GM18907 (cell line): ENCODE measurements at regions not wholly inside any gene's neighbourhood (a gene's known extent, or its start where the extent isn't known, plus 50 kb on each side); places are given as distances from the start of the nearest gene placed in this dataset.

Experiments
- ATAC-seq: cut with Tn5 transposase; IDR thresholded peaks from one replicate; pipeline ENCODE4 v1.9.1; 2021; ENCODE audit warnings: mild to moderate bottlenecking, moderate library complexity; ENCODE audit not compliant: unreplicated experiment

GRCh38 chr7:52897713-52898112 lies 137.7 kb upstream of the POM121L12 start:
- ATAC-seq: no peak

GRCh38 chr7:52897288-52897687 lies 138.1 kb upstream of the POM121L12 start:
- ATAC-seq: no peak

GRCh38 chr7:52877240-52877639 lies 158.2 kb upstream of the POM121L12 start:
- no peak for ATAC-seq

GRCh38 chr7:52876402-52876801 lies 159.0 kb upstream of the POM121L12 start:
- ATAC-seq: no peak

GRCh38 chr7:52863652-52864051 lies 171.8 kb upstream of the POM121L12 start:
- no peak for ATAC-seq

GRCh38 chr7:52862321-52862720 lies 173.1 kb upstream of the POM121L12 start:
- no peak for ATAC-seq

GRCh38 chr7:52857367-52857766 lies 178.1 kb upstream of the POM121L12 start:
- ATAC-seq: no peak

GRCh38 chr7:52854681-52855080 lies 180.8 kb upstream of the POM121L12 start:
- no peak for ATAC-seq

GRCh38 chr7:52851547-52851946 lies 183.9 kb upstream of the POM121L12 start:
- no peak for ATAC-seq

- ATAC-seq: no peak
Measured at GRCh38 chr7:52843436-52843835, 192.0 kb upstream of the POM121L12 start.

GRCh38 chr7:52842202-52842900 lies 193.1 kb upstream of the POM121L12 start:
- ATAC-seq: no peak

- no peak for ATAC-seq
Measured at GRCh38 chr7:52838981-52839411, 196.4 kb upstream of the POM121L12 start.

- no peak for ATAC-seq
Measured at GRCh38 chr7:52831321-52831720, 204.1 kb upstream of the POM121L12 start.

GRCh38 chr7:52830801-52831200 lies 204.6 kb upstream of the POM121L12 start:
- ATAC-seq: no peak

- ATAC-seq: no peak
Measured at GRCh38 chr7:52826515-52827265, 208.7 kb upstream of the POM121L12 start.

- no peak for ATAC-seq
Measured at GRCh38 chr7:52825611-52826010, 209.8 kb upstream of the POM121L12 start.

- ATAC-seq: no peak
Measured at GRCh38 chr7:52811537-52811936, 223.9 kb upstream of the POM121L12 start.

- ATAC-seq: no peak
Measured at GRCh38 chr7:52799817-52800216, 235.6 kb upstream of the POM121L12 start.

- ATAC-seq: no peak
Measured at GRCh38 chr7:52797801-52798200, 237.6 kb upstream of the POM121L12 start.

GRCh38 chr7:52794621-52795020 lies 240.8 kb upstream of the POM121L12 start:
- no peak for ATAC-seq

GRCh38 chr7:52791176-52791700 lies 244.2 kb upstream of the POM121L12 start:
- no peak for ATAC-seq

- no peak for ATAC-seq
Measured at GRCh38 chr7:52786174-52786573, 249.3 kb upstream of the POM121L12 start.
